ENCODE measurements at regions not wholly inside any gene's neighbourhood (a gene's known extent, or its start where the extent isn't known, plus 50 kb on each side); places are given as distances from the start of the nearest gene placed in this dataset.

DNA sequence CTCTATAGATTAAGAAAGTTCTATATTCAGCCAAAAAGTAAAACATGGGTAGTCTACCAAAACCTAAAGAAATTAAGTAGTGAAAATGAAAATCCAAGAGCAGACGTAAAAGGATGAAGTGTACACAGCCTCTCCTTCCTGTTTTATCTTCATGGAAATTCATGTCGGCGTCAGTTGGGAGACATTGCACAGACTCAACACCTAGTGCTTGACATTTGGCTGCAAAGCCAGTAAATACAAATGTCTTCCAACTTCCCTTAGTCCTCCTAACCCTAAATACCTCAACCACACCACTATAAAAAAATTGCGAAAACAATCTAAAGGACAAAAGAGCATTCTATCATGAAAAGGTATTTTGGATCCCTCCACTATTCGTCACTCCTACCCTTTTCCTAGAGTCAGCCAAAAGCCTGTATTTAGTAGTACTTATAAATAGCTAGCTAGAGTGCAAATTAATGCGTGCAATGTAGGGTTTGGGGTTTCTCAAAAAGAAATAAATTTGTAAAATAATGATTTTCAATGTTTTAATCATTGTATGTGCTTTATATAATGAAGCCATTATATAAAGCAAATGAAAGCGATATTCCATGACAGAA is 56.4 kb upstream of the TRPC4 start:
- TF ChIP-seq POLR2AphosphoS5 (IDR thresholded peaks at IDR 0.05) (no peak), POLR2A (IDR thresholded peaks at IDR 0.05) (no peak)
- TF ChIP-seq, protein P1, sequence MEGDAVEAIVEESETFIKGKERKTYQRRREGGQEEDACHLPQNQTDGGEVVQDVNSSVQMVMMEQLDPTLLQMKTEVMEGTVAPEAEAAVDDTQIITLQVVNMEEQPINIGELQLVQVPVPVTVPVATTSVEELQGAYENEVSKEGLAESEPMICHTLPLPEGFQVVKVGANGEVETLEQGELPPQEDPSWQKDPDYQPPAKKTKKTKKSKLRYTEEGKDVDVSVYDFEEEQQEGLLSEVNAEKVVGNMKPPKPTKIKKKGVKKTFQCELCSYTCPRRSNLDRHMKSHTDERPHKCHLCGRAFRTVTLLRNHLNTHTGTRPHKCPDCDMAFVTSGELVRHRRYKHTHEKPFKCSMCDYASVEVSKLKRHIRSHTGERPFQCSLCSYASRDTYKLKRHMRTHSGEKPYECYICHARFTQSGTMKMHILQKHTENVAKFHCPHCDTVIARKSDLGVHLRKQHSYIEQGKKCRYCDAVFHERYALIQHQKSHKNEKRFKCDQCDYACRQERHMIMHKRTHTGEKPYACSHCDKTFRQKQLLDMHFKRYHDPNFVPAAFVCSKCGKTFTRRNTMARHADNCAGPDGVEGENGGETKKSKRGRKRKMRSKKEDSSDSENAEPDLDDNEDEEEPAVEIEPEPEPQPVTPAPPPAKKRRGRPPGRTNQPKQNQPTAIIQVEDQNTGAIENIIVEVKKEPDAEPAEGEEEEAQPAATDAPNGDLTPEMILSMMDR (IDR thresholded peaks at IDR 0.05): no peak
- Histone ChIP-seq H3K36me3 (no peaks in the 10 kb centered on the region), H3K27me3 (no peaks in the 10 kb centered on the region), H3K4me3 (no peak overlapping the region), H3K4me1 (no peaks in the 10 kb centered on the region), H3K27ac (no peak overlapping the region), H3K9me3 (no peaks in the 10 kb centered on the region)
- no peak for DNase-seq (ENCODE audit: low spot score in 2 of 2)
- intact Hi-C loops (cut with DNase I; ENCODE audit: low total_unique reads): no loop called here

DNA sequence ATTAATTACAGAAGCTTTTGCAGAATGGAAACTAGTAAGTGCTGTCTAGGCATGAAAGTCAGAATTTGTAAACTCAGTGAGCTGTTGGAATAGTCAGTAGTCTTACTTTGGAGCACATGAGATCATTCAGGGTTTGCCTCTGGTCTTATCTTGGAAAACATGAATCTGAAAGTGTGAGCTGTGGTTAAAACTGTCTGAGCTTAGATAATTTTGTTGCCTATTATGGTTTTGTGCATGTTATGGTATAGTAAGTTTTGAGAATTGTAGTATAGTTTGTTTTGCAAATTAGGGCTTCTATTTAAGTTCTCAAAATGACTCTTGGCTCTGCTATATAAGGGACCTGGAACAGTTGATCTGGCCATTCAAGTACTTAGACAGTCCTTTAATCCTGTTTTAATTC is 53.7 kb upstream of the TRPC4 start:
- H3K9me3 ChIP-seq: no peaks in the 10 kb centered on the region
- no peaks in the 10 kb centered on the region for H3K4me1 ChIP-seq
- H3K27ac ChIP-seq: no peak overlapping the region
- no peak for DNase-seq (ENCODE audit: low spot score in 2 of 2)
- intact Hi-C loops (cut with DNase I; ENCODE audit: low total_unique reads): no loop called here
- H3K27me3 ChIP-seq: no peaks in the 10 kb centered on the region
- H3K4me3 ChIP-seq: no peak overlapping the region
- no peaks in the 10 kb centered on the region for H3K36me3 ChIP-seq
- TF ChIP-seq POLR2AphosphoS5 (IDR thresholded peaks at IDR 0.05): no peak
- TF ChIP-seq, protein P1 (IDR thresholded peaks at IDR 0.05): no peak
- TF ChIP-seq POLR2A (IDR thresholded peaks at IDR 0.05): no peak

DNA sequence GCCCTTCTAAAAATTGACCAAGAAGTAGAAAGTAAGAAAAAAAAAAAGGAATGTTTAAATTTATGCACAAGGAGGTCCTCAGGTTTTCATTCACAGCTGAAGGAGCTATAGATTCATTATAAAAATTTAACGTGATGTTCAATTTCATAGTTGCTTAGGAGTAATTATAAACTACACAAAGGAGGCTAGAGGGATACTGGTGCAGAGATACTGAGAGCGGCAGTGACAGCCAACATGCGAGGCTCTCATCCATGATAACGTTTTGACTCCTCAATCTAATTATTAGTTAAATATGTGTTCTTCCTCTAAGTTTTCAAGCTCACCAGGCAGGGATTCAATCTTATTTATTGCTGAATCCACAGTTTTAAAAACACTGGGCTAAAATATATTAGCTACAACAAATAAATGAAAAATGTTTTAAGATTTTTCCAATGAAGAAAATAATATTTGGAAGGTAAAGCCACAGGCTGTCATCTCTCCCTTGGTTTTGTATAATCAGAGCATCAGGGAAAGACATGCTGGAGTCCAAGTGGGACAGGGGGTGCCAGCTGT is 49.8 kb upstream of the TRPC4 start:
- Histone ChIP-seq H3K27ac (no peak overlapping the region), H3K27me3 (no peaks in the 10 kb centered on the region), H3K36me3 (no peaks in the 10 kb centered on the region), H3K9me3 (peaks cover 0 to 8% of the 10 kb centered on the region in 2 donors), H3K4me1 (no peaks in the 10 kb centered on the region), H3K4me3 (peak overlapping the region in 2 of 3 donors; percentile 10 to 20)
- TF ChIP-seq POLR2AphosphoS5 (IDR thresholded peaks at IDR 0.05) (no peak), POLR2A (IDR thresholded peaks at IDR 0.05) (no peak)
- TF ChIP-seq, protein P1 (IDR thresholded peaks at IDR 0.05): no peak
- DNase-seq (ENCODE audit: low spot score in 2 of 2): no peak
- intact Hi-C loops (cut with DNase I; ENCODE audit: low total_unique reads): no loop called here
